ENCODE measurements at regions not wholly inside any gene's neighbourhood (a gene's known extent, or its start where the extent isn't known, plus 50 kb on each side); places are given as distances from the start of the nearest gene placed in this dataset.

DNA sequence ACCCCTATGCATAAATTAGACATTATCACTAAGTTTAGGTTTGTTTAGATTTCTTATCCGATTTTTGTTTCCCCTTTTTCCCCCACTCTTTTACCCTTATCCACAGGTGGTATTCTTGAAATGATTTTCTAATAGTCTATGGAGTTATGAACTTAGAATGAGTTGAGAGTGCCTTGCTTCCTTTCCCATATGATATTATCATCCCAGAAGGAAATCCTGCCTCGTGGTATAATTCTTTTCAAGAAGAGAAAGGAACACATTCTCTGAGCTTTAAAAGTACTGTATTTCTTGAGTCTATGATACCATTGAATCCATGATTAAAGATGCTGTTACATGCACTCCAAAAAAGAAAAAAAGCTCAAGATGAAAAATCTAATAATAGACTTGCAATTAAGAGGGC lies 76.9 kb upstream of the ADAMTSL1 start:
- Mint-ChIP-seq H3K27ac (no peak overlapping the region), H3K4me1 (no peaks in the 10 kb centered on the region; a peak in 1 of 4 replicates), H3K27me3 (ENCODE audit: low read depth) (no peaks in the 10 kb centered on the region), H3K4me3 (no peak overlapping the region), H3K9me3 (no peaks in the 10 kb centered on the region), H3K36me3 (ENCODE audit: insufficient read depth in 1 of 3, low read depth in 3 of 3) (no peaks in the 10 kb centered on the region)
- no peak overlapping the region for H3K23ac ChIP-seq (ENCODE audit: insufficient read length, low read depth, low read length)
- H3K56ac ChIP-seq (ENCODE audit: insufficient read length, low read depth, low read length): no peak overlapping the region
- H3K4me2 ChIP-seq (ENCODE audit: insufficient read depth, insufficient read length, low read length): no peak overlapping the region
- no peak overlapping the region for H3K27ac ChIP-seq (ENCODE audit: insufficient read length, low read depth, low read length)
- no peak overlapping the region for H2BK20ac ChIP-seq (ENCODE audit: low read depth, low read length, poor library complexity, severe bottlenecking)
- no peak overlapping the region for H4K5ac ChIP-seq (ENCODE audit: insufficient read length, low read depth, low read length)
- DNase-seq: no peak
- no peaks in the 10 kb centered on the region for H3K4me1 ChIP-seq (ENCODE audit: insufficient read depth, low read length)
- H3K23me2 ChIP-seq (ENCODE audit: insufficient read length, low read depth, low read length, poor library complexity, severe bottlenecking): no peaks in the 10 kb centered on the region
- H3K9ac ChIP-seq (ENCODE audit: extremely low read depth, insufficient read length, low read length): no peak overlapping the region
- H2BK15ac ChIP-seq (ENCODE audit: low read depth, low read length): no peak overlapping the region
- no peak overlapping the region for H2BK120ac ChIP-seq (ENCODE audit: low read depth, low read length, poor library complexity, severe bottlenecking)
- H3K4ac ChIP-seq (ENCODE audit: low read depth, low read length): no peak overlapping the region
- H2AFZ ChIP-seq (ENCODE audit: low read length): no peak overlapping the region
- H2AK5ac ChIP-seq (ENCODE audit: insufficient read length, low read length): no peak overlapping the region
- no peak overlapping the region for H3K18ac ChIP-seq (ENCODE audit: insufficient read length, low read depth, low read length)
- TF ChIP-seq, protein P1, sequence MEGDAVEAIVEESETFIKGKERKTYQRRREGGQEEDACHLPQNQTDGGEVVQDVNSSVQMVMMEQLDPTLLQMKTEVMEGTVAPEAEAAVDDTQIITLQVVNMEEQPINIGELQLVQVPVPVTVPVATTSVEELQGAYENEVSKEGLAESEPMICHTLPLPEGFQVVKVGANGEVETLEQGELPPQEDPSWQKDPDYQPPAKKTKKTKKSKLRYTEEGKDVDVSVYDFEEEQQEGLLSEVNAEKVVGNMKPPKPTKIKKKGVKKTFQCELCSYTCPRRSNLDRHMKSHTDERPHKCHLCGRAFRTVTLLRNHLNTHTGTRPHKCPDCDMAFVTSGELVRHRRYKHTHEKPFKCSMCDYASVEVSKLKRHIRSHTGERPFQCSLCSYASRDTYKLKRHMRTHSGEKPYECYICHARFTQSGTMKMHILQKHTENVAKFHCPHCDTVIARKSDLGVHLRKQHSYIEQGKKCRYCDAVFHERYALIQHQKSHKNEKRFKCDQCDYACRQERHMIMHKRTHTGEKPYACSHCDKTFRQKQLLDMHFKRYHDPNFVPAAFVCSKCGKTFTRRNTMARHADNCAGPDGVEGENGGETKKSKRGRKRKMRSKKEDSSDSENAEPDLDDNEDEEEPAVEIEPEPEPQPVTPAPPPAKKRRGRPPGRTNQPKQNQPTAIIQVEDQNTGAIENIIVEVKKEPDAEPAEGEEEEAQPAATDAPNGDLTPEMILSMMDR (conservative IDR thresholded peaks at IDR 0.05): no peak
- no peaks in the 10 kb centered on the region for H4K20me1 ChIP-seq (ENCODE audit: control insufficient read depth, insufficient read depth, insufficient read length)
- H3K9me3 ChIP-seq (ENCODE audit: control insufficient read depth, low read depth, low read length): no peaks in the 10 kb centered on the region
- H3K79me2 ChIP-seq (ENCODE audit: insufficient read depth, low read length): no peaks in the 10 kb centered on the region
- WGBS (ENCODE audit: extremely low coverage, insufficient read length, low lambda C conversion rate): no CpG with 5 or more reads among the region's 2 CpGs
- no peaks in the 10 kb centered on the region for H3K79me1 ChIP-seq (ENCODE audit: insufficient read depth, low read depth, low read length, poor library complexity, severe bottlenecking)
- no peak overlapping the region for H3T11ph ChIP-seq (ENCODE audit: low read length)
- no peak overlapping the region for H3K14ac ChIP-seq (ENCODE audit: insufficient read depth, low read length)
- no peak overlapping the region for H2BK12ac ChIP-seq (ENCODE audit: insufficient read length, low read depth, low read length)
- no peaks in the 10 kb centered on the region for H3K27me3 ChIP-seq (ENCODE audit: insufficient read depth, low read length)
- no peak overlapping the region for H2BK5ac ChIP-seq (ENCODE audit: insufficient read length, low read length)
- no peak overlapping the region for H4K8ac ChIP-seq (replicated peaks; ENCODE audit: insufficient read length, low read depth, low read length)
- H4K91ac ChIP-seq (ENCODE audit: insufficient read length, low read depth, low read length): no peak overlapping the region
